Endothelial cell (in vitro differentiated cells): ENCODE measurements at regions not wholly inside any gene's neighbourhood (a gene's known extent, or its start where the extent isn't known, plus 50 kb on each side); places are given as distances from the start of the nearest gene placed in this dataset.

Source experiments
- DNase-seq: peaks from one replicate; pipeline ENCODE4 v3.0.0; 2021; ENCODE audit warnings: low spot score
- H3K27ac Mint-ChIP-seq: one replicate; pipeline ENCODE4 v1.8.0; 2021; ENCODE audit warnings: mixed read lengths, inconsistent platforms; ENCODE audit not compliant: unreplicated experiment
- H3K27me3 Mint-ChIP-seq: one replicate; pipeline ENCODE4 v1.8.0; 2021; ENCODE audit warnings: mild to moderate bottlenecking, moderate library complexity, mixed read lengths, inconsistent platforms; ENCODE audit not compliant: unreplicated experiment
- H3K36me3 Mint-ChIP-seq: one replicate; pipeline ENCODE4 v1.8.0; 2021; ENCODE audit warnings: mild to moderate bottlenecking, low read depth, mixed read lengths, inconsistent platforms; ENCODE audit not compliant: unreplicated experiment
- H3K4me1 Mint-ChIP-seq: one replicate; pipeline ENCODE4 v1.8.0; 2021; ENCODE audit warnings: mild to moderate bottlenecking, mixed read lengths, inconsistent platforms; ENCODE audit not compliant: unreplicated experiment
- H3K4me3 Mint-ChIP-seq: one replicate; pipeline ENCODE4 v1.8.0; 2021; ENCODE audit warnings: mild to moderate bottlenecking, mixed read lengths, inconsistent platforms; ENCODE audit not compliant: unreplicated experiment
- H3K9me3 Mint-ChIP-seq: one replicate; pipeline ENCODE4 v1.8.0; 2021; ENCODE audit warnings: mixed read lengths, inconsistent platforms; ENCODE audit not compliant: unreplicated experiment
- TF ChIP-seq, protein P1 (sequence below): fragments of 200-600 bp; sonication (generic); IDR thresholded peaks from one replicate; pipeline ENCODE4 v1.5.0; 2021; ENCODE audit warnings: antibody characterized with exemption; ENCODE audit not compliant: unreplicated experiment

DNA sequence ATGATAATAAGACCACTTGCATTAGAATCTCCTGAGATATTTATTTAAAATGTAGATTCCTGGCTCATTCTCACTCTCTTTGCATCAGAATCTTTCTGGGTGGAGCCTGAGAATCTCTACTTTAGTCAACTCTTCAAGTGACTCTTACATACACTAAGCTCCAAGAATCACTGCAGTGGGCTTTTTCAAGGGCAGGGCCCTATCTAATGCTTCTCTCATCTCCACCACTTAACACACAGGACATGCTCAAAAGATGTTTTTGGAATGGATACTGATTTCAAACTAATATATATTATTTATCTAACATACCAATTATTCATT, 68.9 kb upstream of the GAP43 start:
- Mint-ChIP-seq H3K9me3 (no peaks in the 10 kb centered on the region), H3K27ac (no peak overlapping the region), H3K4me1 (no peaks in the 10 kb centered on the region), H3K36me3 (no peaks in the 10 kb centered on the region), H3K4me3 (no peak overlapping the region), H3K27me3 (peaks cover 2% of the 10 kb centered on the region)
- TF ChIP-seq, protein P1, sequence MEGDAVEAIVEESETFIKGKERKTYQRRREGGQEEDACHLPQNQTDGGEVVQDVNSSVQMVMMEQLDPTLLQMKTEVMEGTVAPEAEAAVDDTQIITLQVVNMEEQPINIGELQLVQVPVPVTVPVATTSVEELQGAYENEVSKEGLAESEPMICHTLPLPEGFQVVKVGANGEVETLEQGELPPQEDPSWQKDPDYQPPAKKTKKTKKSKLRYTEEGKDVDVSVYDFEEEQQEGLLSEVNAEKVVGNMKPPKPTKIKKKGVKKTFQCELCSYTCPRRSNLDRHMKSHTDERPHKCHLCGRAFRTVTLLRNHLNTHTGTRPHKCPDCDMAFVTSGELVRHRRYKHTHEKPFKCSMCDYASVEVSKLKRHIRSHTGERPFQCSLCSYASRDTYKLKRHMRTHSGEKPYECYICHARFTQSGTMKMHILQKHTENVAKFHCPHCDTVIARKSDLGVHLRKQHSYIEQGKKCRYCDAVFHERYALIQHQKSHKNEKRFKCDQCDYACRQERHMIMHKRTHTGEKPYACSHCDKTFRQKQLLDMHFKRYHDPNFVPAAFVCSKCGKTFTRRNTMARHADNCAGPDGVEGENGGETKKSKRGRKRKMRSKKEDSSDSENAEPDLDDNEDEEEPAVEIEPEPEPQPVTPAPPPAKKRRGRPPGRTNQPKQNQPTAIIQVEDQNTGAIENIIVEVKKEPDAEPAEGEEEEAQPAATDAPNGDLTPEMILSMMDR: no peak
- no peak for DNase-seq

DNA sequence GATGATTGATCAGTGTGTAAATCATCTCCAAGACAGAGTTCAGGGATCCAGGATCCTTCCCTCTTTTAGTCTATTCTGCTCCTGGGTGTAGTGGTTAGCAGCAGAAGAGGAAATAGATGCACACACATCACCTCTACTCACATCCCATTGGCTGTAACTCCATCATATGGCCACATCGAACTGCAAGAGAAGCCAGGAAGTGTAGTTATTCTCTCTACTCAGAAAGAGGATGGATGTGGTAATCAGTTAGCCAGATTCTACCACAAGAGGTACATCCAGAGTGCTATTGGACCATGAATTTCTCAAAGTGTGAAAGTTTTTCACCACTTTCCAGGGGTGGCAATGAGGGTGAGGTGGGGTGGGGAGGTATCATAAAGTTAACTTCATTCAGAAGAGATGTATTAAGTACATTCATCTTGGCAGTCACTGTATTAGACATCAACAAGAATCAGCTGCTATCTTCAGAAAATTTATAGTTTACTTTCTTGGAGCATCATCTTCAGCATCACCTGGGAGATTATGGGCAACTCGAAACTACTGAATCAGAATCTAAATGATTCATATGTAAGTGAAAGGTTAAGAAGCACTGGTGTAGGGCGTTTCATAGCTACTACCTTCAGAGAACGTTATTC, 60.6 kb upstream of the GAP43 start:
- peaks cover 5% of the 10 kb centered on the region for H3K27me3 Mint-ChIP-seq
- peaks cover 2% of the 10 kb centered on the region for H3K4me1 Mint-ChIP-seq
- H3K36me3 Mint-ChIP-seq: no peaks in the 10 kb centered on the region
- H3K27ac Mint-ChIP-seq: no peak overlapping the region
- no peak for DNase-seq
- H3K9me3 Mint-ChIP-seq: no peaks in the 10 kb centered on the region
- TF ChIP-seq, protein P1: no peak
- no peak overlapping the region for H3K4me3 Mint-ChIP-seq

GRCh38 chr3:115563984-115564383, 59.3 kb upstream of the GAP43 start:
- TF ChIP-seq, protein P1: no peak
- Mint-ChIP-seq H3K36me3 (no peaks in the 10 kb centered on the region), H3K9me3 (no peaks in the 10 kb centered on the region), H3K4me1 (peaks cover 2% of the 10 kb centered on the region), H3K27me3 (peaks cover 5% of the 10 kb centered on the region), H3K27ac (no peak overlapping the region), H3K4me3 (no peak overlapping the region)
- no peak for DNase-seq

- DNase-seq: no peak
- H3K36me3 Mint-ChIP-seq: no peaks in the 10 kb centered on the region
- no peaks in the 10 kb centered on the region for H3K9me3 Mint-ChIP-seq
- H3K4me1 Mint-ChIP-seq: peaks cover 6% of the 10 kb centered on the region
- H3K4me3 Mint-ChIP-seq: no peak overlapping the region
- TF ChIP-seq, protein P1: no peak
- no peak overlapping the region for H3K27ac Mint-ChIP-seq
- H3K27me3 Mint-ChIP-seq: peaks cover 2% of the 10 kb centered on the region
Observed at GRCh38 chr3:115571413-115571812, 51.9 kb upstream of the GAP43 start.
